ENCODE measurements at regions not wholly inside any gene's neighbourhood (a gene's known extent, or its start where the extent isn't known, plus 50 kb on each side); places are given as distances from the start of the nearest gene placed in this dataset.
"Not testable (repeated sequence)": the region's sequence is repeated elsewhere in the genome, so short reads cannot be mapped to it uniquely, and the experiment has no call there.

DNA sequence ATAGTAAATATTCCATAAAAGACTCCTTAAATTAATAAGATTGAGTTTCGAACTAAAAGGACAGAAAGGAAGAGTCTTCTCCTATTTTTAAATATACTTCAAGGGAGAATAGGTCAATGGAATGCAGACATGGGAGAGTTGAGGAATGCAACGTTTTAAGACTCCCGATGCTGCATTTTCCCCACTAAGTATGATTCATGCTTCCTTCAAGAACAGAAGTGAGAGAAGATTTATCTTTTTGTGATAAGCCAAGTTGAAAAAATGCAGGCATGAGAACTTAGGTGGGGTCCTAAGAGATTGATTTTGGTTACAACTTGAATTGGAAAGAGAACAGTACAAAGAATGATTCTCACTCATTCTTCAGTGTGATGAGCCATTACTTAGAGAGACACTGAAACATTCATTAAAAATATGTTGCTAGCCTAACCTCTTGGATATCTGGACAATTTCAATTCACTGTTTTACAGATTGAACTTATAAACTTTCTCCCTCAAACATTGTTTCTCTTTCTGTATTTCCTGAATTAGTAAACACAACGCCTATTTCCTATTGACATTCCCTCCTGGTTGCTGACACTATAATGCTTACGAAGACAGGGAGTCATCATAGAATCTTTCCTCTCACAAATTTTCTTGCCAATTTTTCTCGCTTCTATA lies 1666.1 kb upstream of the WWC1 start:
- DNase-seq = no peak

DNA sequence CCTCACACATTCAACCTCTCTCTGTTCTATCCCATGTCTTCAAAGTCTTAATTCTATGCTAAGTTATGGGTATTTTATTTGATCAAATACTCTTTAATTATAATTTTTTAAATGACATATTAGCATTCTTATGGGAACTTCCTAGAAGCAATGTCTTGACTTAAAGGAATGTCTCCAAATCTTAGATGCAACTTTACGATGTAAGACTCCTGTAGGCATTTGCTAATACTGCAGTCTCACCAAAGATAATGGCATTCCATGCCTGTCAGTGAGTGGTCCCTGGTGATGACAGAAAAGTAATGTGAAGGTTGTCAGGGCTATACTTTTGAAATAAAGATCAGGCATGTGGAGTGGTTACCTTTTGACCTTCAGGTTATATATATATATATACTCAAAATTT lies 1654.2 kb upstream of the WWC1 start:
- DNase-seq = no peak

- DNase-seq = no peak
Observed at GRCh38 chr5:166639151-166639550, 1652.3 kb upstream of the WWC1 start.

DNA sequence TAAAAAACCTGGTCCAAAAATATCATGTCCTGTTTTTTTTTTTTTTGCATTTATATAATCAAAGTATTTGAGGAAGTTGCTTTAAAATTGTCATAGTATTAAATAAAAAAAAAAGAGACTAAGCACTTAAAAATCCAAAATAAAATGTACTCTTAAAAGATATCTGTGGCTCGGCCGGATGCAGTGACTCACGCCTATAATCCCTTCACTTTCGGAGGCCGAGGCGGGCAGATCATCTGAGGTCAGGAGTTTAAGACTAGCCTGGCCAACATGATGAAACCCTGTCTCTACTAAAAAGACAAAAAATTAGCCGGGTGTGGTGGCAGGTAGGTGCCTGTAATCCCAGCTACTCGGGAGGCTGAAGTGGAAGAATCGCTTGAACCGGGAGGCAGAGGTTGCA lies 1651.3 kb upstream of the WWC1 start:
- DNase-seq = not testable (repeated sequence)

- DNase-seq = no peak
Observed at GRCh38 chr5:166648736-166649135, 1642.7 kb upstream of the WWC1 start.

- DNase-seq = no peak
Observed at GRCh38 chr5:166649676-166650075, 1641.8 kb upstream of the WWC1 start.

DNA sequence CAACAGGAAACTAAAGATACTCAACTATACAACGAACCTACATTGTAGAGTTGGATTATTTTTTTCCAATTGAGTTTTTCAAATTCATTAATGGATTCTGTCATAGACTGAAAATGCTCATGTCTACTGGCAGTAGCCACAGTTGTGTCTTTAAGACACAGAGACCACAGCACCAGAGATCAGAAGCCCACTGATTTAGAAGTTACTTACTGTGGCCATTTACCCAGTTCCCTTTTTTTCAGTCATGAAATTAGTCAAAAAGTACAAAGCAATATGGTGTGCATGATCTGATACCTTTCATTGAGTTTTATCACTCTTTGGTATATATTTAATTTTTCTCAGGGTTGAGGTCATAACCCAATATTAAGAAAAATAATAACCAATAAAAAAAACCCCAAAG lies 1640.2 kb upstream of the WWC1 start:
- DNase-seq = no peak

- DNase-seq = no peak
Observed at GRCh38 chr5:166671811-166672210, 1619.6 kb upstream of the WWC1 start.

DNA sequence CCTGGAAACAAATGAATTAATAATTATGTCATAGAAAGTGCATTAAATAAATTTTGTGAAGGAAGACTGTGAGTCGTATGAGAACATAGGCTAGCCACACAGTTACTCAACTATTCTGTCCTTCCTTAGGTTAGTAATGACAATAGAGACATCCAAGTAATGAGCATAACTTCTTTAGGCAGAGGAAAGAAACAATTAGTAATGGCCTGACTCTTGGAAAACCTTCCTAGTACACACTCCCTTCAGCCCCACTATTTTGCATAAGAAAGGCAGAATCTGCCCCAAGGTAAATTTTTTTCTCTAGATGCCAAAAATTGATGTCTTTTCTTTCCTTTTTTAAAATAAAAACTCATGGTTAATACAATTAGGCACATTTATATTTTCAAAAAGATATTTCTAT lies 1619.0 kb upstream of the WWC1 start:
- DNase-seq = no peak

- no peak for DNase-seq
Observed at GRCh38 chr5:166677891-166678290, 1613.6 kb upstream of the WWC1 start.

GRCh38 chr5:166679331-166679730 lies 1612.1 kb upstream of the WWC1 start:
- DNase-seq = no peak

DNA sequence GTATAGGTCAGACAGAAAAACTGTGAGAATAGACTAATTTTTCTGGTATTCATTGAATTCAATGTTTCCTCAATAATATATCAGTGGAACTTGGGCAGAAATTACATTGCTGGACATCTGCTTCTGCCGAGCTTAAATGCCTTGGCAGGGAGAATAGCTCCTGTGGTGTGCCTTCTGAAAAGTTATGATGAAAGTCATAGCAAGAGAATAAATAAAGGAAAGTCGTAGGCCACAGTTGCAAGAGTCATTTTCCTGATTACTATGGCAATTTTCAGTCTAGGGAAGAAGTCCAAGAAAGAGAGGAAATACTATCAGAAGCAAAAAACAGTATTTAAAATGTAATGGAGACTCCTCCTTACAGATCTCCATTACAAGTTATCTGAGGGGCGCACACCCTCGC lies 1596.1 kb upstream of the WWC1 start:
- no peak for DNase-seq

DNA sequence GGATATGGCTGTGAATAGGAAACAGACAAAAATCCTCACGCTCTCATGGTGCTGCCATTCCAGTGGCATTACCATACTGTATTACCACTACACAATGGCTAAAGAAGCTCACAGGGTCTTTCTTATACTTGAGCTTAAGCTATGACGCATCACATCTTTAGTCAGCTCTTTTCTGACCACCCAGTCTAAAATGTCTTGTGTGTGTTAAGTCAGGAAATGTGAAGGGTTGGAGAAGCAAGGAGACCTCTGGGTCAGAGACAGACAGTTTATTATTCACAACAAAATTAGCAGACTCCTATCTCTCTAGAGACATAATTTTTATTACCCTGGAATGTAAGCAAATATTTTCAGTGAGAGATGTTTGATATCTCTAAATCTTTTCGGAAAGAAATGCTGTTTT lies 1583.2 kb upstream of the WWC1 start:
- DNase-seq = no peak

DNA sequence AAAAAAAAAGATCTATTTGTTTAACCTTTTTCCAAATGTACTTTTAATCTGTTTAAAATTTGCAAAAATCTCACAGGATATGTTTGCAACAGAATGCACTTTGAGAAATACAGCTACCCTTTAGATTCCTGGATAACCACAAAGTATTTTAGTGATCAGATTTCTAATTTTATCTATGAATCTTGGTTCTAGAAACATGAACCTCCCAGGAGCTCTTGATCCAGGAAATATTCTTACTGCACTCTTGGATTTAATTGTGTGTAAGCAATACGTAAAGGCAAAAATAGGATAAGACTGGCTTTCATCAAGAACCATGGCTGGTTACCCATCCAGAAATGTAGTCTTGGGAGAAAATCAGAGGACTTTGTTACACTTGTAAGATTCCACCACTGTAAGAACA lies 1581.8 kb upstream of the WWC1 start:
- DNase-seq = no peak

DNA sequence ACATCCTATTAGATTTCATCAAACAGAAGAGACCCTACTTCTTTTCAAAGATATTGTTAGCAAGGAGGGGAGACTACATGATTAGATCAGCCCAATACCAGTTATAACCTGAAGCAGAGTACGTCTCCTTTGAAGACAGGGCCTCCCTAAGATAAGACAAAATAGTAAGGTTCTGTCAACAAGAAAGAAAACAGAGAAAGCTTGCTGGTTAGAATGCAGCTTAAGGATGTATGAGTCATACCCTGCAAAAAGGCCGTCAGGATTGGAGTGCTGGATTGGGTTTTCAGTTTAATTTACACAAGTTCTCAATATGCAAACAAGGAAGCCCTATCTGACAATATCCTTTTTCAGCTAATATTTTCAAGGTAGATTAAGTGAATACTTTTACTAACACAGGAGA lies 1581.2 kb upstream of the WWC1 start:
- DNase-seq = no peak

GRCh38 chr5:166712447-166713185 lies 1578.8 kb upstream of the WWC1 start:
- DNase-seq = no peak

DNA sequence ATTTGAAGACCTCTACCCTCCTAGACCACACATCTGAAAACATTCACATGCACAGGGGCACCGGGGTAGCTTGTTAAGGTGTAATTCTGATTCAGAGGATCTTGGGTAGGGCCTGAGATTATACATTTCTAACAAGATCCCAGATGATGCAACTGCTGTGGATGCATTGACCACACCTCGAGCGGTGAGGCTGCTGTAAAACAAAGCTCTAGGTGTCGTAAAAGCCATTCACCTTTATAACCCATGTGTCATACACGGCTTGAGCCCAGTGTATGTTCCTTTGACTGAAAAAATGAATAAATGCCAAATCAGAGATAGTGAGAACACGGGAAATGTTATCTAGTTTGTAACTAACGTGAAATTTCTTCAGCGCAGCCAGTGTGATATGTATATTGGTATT lies 1578.2 kb upstream of the WWC1 start:
- DNase-seq = no peak

DNA sequence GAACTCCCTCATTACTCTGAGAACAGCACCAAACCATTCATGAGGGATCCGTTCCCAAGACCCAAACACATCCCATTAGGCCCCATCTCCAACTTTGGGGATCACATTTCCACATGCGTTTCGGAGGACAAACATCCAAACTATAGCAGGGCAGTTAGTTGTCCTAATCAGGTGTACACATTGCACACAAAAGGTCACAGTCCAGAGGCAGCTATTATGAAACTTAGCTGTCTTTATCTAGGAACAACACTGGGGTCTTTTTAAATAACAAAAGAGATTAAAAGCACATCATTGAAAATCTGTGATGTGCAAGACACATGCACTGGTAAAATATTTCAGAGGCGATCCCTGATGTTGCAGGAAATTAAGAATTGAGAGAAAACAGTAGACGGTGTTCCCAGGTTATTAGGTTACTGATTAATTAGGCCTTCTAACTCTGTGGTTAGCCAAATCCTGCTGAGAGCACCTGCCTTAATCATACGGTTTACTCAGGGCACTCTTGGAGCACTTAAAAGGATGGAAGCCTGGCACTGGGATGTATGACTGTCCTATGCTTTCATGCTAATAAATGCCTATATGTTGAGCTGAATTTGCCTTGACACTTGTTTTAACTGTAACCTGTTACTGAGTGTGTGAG lies 1574.5 kb upstream of the WWC1 start:
- DNase-seq = no peak

DNA sequence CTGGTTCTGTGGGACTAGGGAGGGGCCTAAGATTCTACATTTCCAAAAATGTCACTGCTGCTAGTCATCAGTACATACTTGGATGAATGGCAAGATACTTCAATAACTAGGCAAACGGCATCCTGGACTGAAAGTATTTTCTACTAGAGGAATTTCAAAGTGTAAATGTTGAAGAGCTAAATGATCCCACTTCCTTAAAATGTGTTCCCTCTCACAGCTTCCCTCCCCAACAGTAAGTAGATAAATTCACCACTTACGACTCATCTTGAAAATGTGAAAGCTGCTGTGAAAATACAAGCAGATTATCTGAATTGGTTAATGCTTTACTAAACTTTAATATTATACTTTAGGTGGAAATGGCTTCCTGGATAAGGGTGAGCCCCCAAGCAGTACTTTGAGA lies 1571.5 kb upstream of the WWC1 start:
- DNase-seq = no peak

- no peak for DNase-seq
Observed at GRCh38 chr5:166722939-166723338, 1568.5 kb upstream of the WWC1 start.

- DNase-seq = no peak
Observed at GRCh38 chr5:166724284-166724683, 1567.2 kb upstream of the WWC1 start.

DNA sequence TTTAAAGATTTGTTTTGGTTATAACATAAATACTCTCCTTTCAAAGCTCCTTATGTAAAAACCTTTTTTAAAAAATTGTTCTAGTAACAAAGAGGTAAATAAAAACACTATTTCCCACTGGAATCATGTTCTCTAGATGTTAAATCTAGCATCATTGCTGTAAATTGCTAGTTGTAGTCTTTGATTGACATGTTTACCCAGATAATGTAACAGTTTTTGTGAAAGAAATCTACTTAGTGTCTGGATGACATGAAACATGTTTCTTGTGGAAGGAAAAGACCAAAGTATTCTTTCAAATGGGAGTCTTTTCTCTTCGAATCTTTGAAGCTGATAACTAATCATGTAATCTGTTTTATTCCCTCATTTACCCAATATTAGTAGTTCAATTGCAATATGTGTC lies 1565.9 kb upstream of the WWC1 start:
- no peak for DNase-seq

DNA sequence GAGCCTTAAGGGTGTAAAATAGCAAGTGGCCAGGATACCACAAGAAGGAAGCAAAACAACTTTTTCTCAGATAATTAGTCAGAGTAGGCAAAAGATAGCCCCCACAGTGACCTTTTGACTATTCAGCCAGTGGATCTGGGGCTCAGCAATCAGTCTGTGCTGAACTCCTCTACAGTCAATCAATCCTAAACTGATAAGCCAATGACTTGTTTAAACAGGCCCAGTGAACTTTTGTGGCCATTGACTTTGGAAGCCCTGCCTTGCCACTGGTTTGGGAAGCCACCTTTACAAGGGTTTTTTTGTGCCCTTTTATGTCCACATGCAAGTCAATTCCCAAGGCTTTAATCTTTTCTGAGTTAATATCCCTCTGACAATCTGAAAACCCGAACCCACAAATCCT lies 1565.0 kb upstream of the WWC1 start:
- no peak for DNase-seq

DNA sequence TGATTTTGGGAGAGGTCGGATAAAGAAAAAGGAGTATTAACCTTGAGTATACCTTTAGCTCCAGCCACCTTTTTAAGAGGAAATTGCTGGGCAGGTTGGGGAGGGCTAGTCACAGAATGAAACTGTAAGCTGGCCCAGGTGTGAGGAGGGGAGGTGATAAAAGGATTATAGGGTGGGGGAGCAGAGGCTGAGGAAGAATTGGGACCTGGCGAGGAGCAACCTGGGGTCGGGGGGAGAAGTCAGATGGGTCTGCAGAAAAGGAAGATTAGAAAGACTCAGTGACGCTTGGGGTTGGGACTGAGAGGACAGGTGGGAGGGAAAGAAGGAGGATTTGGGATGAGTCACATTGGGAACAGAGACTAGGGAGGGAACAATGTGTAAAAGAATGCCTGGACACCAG lies 1548.5 kb upstream of the WWC1 start:
- DNase-seq = not testable (repeated sequence)

- DNase-seq = no peak
Observed at GRCh38 chr5:166746506-166746905, 1544.9 kb upstream of the WWC1 start.

Data from NCI-H2029 treated with DMSO at 0.1 percent for 48 hours (cell line).